ENCODE measurements at regions not wholly inside any gene's neighbourhood (a gene's known extent, or its start where the extent isn't known, plus 50 kb on each side); places are given as distances from the start of the nearest gene placed in this dataset.

GRCh38 chr11:39174196-39174595, 2285.3 kb downstream of the LRRC4C start:
- DNase-seq = no peak
- Histone ChIP-seq H3K4me1 (ENCODE audit: control insufficient read depth, insufficient read depth, low read length) (no peaks in the 10 kb centered on the region), H3K36me3 (ENCODE audit: control insufficient read depth, insufficient read depth, low read length) (no peaks in the 10 kb centered on the region), H3K27ac (ENCODE audit: low read depth, low read length) (no peak overlapping the region), H3K9ac (ENCODE audit: extremely low read depth, low read length, poor library complexity, severe bottlenecking) (no peak overlapping the region), H3K4me3 (ENCODE audit: low read length) (no peak overlapping the region), H3K27me3 (ENCODE audit: control insufficient read depth, insufficient read depth, low read length, poor library complexity, severe bottlenecking) (no peaks in the 10 kb centered on the region), H3K9me3 (ENCODE audit: control insufficient read depth, low read length) (no peaks in the 10 kb centered on the region)
- Mint-ChIP-seq H3K36me3 (ENCODE audit: low read depth) (no peaks in the 10 kb centered on the region), H3K9me3 (no peaks in the 10 kb centered on the region), H3K4me1 (no peaks in the 10 kb centered on the region), H3K27me3 (ENCODE audit: insufficient read depth) (no peaks in the 10 kb centered on the region), H3K4me3 (no peak overlapping the region), H3K27ac (no peak overlapping the region)
- no peak for TF ChIP-seq CTCF (conservative IDR thresholded peaks at IDR 0.05)

GRCh38 chr11:39165021-39165420, 2294.4 kb downstream of the LRRC4C start:
- Histone ChIP-seq H3K9ac (ENCODE audit: extremely low read depth, low read length, poor library complexity, severe bottlenecking) (no peak overlapping the region), H3K4me1 (ENCODE audit: control insufficient read depth, insufficient read depth, low read length) (no peaks in the 10 kb centered on the region), H3K27me3 (ENCODE audit: control insufficient read depth, insufficient read depth, low read length, poor library complexity, severe bottlenecking) (no peaks in the 10 kb centered on the region), H3K36me3 (ENCODE audit: control insufficient read depth, insufficient read depth, low read length) (no peaks in the 10 kb centered on the region), H3K4me3 (ENCODE audit: low read length) (no peak overlapping the region), H3K9me3 (ENCODE audit: control insufficient read depth, low read length) (no peaks in the 10 kb centered on the region), H3K27ac (ENCODE audit: low read depth, low read length) (no peak overlapping the region)
- no peak overlapping the region for H3K27ac Mint-ChIP-seq
- H3K4me3 Mint-ChIP-seq = no peak overlapping the region
- no peaks in the 10 kb centered on the region for H3K9me3 Mint-ChIP-seq
- no peak for TF ChIP-seq CTCF (conservative IDR thresholded peaks at IDR 0.05)
- no peak for DNase-seq
- no peaks in the 10 kb centered on the region for H3K27me3 Mint-ChIP-seq (ENCODE audit: insufficient read depth)
- H3K4me1 Mint-ChIP-seq = no peaks in the 10 kb centered on the region
- no peaks in the 10 kb centered on the region for H3K36me3 Mint-ChIP-seq (ENCODE audit: low read depth)

- Histone ChIP-seq H3K4me3 (ENCODE audit: low read length) (no peak overlapping the region), H3K36me3 (ENCODE audit: control insufficient read depth, insufficient read depth, low read length) (no peaks in the 10 kb centered on the region), H3K4me1 (ENCODE audit: control insufficient read depth, insufficient read depth, low read length) (no peaks in the 10 kb centered on the region), H3K9me3 (ENCODE audit: control insufficient read depth, low read length) (no peaks in the 10 kb centered on the region), H3K27me3 (ENCODE audit: control insufficient read depth, insufficient read depth, low read length, poor library complexity, severe bottlenecking) (no peaks in the 10 kb centered on the region), H3K9ac (ENCODE audit: extremely low read depth, low read length, poor library complexity, severe bottlenecking) (no peak overlapping the region), H3K27ac (ENCODE audit: low read depth, low read length) (no peak overlapping the region)
- TF ChIP-seq CTCF (conservative IDR thresholded peaks at IDR 0.05) = no peak
- H3K27ac Mint-ChIP-seq = no peak overlapping the region
- H3K4me3 Mint-ChIP-seq = no peak overlapping the region
- 91 to 100% methylated on average over 1 of the region's 1 CpG for WGBS, 2 experiments (ENCODE audit: insufficient coverage in 1 of 2, insufficient read length in 1 of 2)
- H3K36me3 Mint-ChIP-seq (ENCODE audit: low read depth) = no peaks in the 10 kb centered on the region
- H3K4me1 Mint-ChIP-seq = no peaks in the 10 kb centered on the region
- no peaks in the 10 kb centered on the region for H3K27me3 Mint-ChIP-seq (ENCODE audit: insufficient read depth)
- H3K9me3 Mint-ChIP-seq = no peaks in the 10 kb centered on the region
- DNase-seq = no peak
Measured at GRCh38 chr11:39149214-39149613, 2310.2 kb downstream of the LRRC4C start.
